SK-N-SH (cell line): ENCODE measurements at regions not wholly inside any gene's neighbourhood (a gene's known extent, or its start where the extent isn't known, plus 50 kb on each side); places are given as distances from the start of the nearest gene placed in this dataset.

ENCODE experiments used
- CTCF ChIA-PET: fragments of 300-600, 350-600 bp; formaldehyde crosslinking; extraction: SDS; loops from one replicate; lab custom pipeline; 2021; lab: Yijun Ruan, JAX
- POLR2A ChIA-PET: fragments of 350-600 bp; sonication (Branson Sonifier 250); formaldehyde crosslinking; extraction: SDS; loops from one replicate; lab custom pipeline; 2020; ENCODE audit warnings: antibody characterized with exemption, inconsistent platforms; lab: Yijun Ruan, JAX
- DNase-seq: peaks from one replicate; pipeline ENCODE4 v3.0.0; 2012
- H2AFZ ChIP-seq: fragments of 200-600 bp; sonication (generic); 2 replicates; pipeline ENCODE4 v1.8.1; 2016; ENCODE audit warnings: antibody characterized with exemption, mild to moderate bottlenecking, low read depth
- H3F3A ChIP-seq: fragments of 200-600 bp; sonication (generic); replicated peaks from 2 replicates; pipeline ENCODE3; 2016; ENCODE audit warnings: antibody characterized with exemption, mild to moderate bottlenecking; ENCODE audit not compliant: insufficient read depth
- H3K27ac ChIP-seq, 2 experiments: fragments of 200-500 bp in 1 of 2; fragments of 200-600 bp in 1 of 2; sonication (Bioruptor generic) in 1 of 2; sonication (generic), shearing (Covaris generic) in 1 of 2; 2 replicates each; pipeline versions ENCODE4 v1.5.1 to v1.6.1; 2014 to 2016; ENCODE audit warnings: low read depth in 2 of 2, inconsistent platforms in 1 of 2, low read length in 1 of 2, mild to moderate bottlenecking in 1 of 2, mixed read lengths in 1 of 2
- H3K27me3 ChIP-seq: fragments of 200-600 bp; sonication (generic), shearing (Covaris generic); 2 replicates; pipeline ENCODE4 v1.6.1; 2016; ENCODE audit warnings: mixed run types; ENCODE audit not compliant: insufficient read depth
- H3K36me3 ChIP-seq, 2 experiments: fragments of 200-500 bp in 1 of 2; fragments of 200-600 bp in 1 of 2; sonication (Bioruptor generic) in 1 of 2; sonication (generic) in 1 of 2; replicated peaks in 1 of 2; 2 replicates each; pipeline versions ENCODE3 to v1.5.1; 2014 to 2016; ENCODE audit warnings: low read length in 1 of 2, mild to moderate bottlenecking in 1 of 2; ENCODE audit not compliant: insufficient read depth in 2 of 2, control insufficient read depth in 1 of 2
- H3K4me1 ChIP-seq, 2 experiments: fragments of 200-500 bp in 1 of 2; fragments of 200-600 bp in 1 of 2; sonication (Bioruptor generic) in 1 of 2; sonication (generic), shearing (Covaris generic) in 1 of 2; 2 replicates each; pipeline versions ENCODE4 v1.5.1 to v1.6.1; 2014 to 2016; ENCODE audit warnings: low read depth in 1 of 2, low read length in 1 of 2, mixed run types in 1 of 2; ENCODE audit not compliant: insufficient read depth in 2 of 2, control insufficient read depth in 1 of 2
- H3K4me2 ChIP-seq: fragments of 200-600 bp; sonication (generic), shearing (Covaris generic); 2 replicates; pipeline ENCODE4 v1.6.1; 2017; ENCODE audit warnings: mixed run types
- H3K4me3 ChIP-seq, 2 experiments: fragments of 200-500 bp in 1 of 2; fragments of 200-600 bp in 1 of 2; sonication (Bioruptor generic) in 1 of 2; sonication (generic), shearing (Covaris generic) in 1 of 2; 2 replicates each; pipeline versions ENCODE4 v1.5.1 to v1.8.1; 2014 to 2016; ENCODE audit warnings: low read depth in 2 of 2, inconsistent platforms in 1 of 2, low read length in 1 of 2, mild to moderate bottlenecking in 1 of 2, mixed read lengths in 1 of 2, moderate library complexity in 1 of 2
- H3K79me2 ChIP-seq: fragments of 200-600 bp; sonication (generic); 2 replicates; pipeline ENCODE4 v1.8.1; 2017; ENCODE audit warnings: mild to moderate bottlenecking; ENCODE audit not compliant: insufficient read depth
- H3K9ac ChIP-seq: fragments of 200-600 bp; sonication (generic); 2 replicates; pipeline ENCODE4 v1.6.1; 2017; ENCODE audit warnings: mixed run types
- H3K9me2 ChIP-seq: fragments of 200-600 bp; sonication (generic); 2 replicates; pipeline ENCODE4 v1.6.1; 2017; ENCODE audit warnings: mixed run types
- H3K9me3 ChIP-seq: fragments of 200-600 bp; sonication (generic); 2 replicates; pipeline ENCODE4 v1.6.1; 2017; ENCODE audit warnings: mixed run types, mild to moderate bottlenecking, moderate library complexity
- H4K20me1 ChIP-seq: fragments of 200-600 bp; sonication (generic); 2 replicates; pipeline ENCODE4 v1.6.1; 2017; ENCODE audit warnings: mild to moderate bottlenecking, mixed run types; ENCODE audit not compliant: insufficient read depth
- CHD2 ChIP-seq: fragments of 150-350 bp; IDR thresholded peaks from 2 replicates; pipeline ENCODE4 v1.6.1; 2018; ENCODE audit warnings: low read length; ENCODE audit not compliant: partially characterized antibody
- CTCF ChIP-seq: fragments of 200-600 bp; sonication (generic); IDR thresholded peaks from 2 replicates; pipeline ENCODE4 v1.6.1; 2017; ENCODE audit warnings: antibody characterized with exemption, mild to moderate bottlenecking, moderate library complexity
- ELF1 ChIP-seq: IDR thresholded peaks from 2 replicates; pipeline ENCODE4 v1.4.0; 2012
- EP300 ChIP-seq, 2 experiments: IDR thresholded peaks; 2 replicates each; pipeline versions ENCODE4 v1.4.0 to v1.6.1; 2012; ENCODE audit warnings: borderline replicate concordance in 1 of 2, low read depth in 1 of 2, low read length in 1 of 2
- FOSL2 ChIP-seq: IDR thresholded peaks from 2 replicates; pipeline ENCODE4 v1.4.0; 2012; ENCODE audit warnings: low read depth, mild to moderate bottlenecking, moderate library complexity, borderline replicate concordance
- FOXM1 ChIP-seq: IDR thresholded peaks from 2 replicates; pipeline ENCODE4 v1.4.0; 2012; ENCODE audit warnings: low read depth, mild to moderate bottlenecking
- MEF2A ChIP-seq: IDR thresholded peaks from 2 replicates; pipeline ENCODE4 v1.4.0; 2012; ENCODE audit warnings: low read depth, borderline replicate concordance
- PBX3 ChIP-seq: IDR thresholded peaks from 2 replicates; pipeline ENCODE4; 2012
- RAD21 ChIP-seq: IDR thresholded peaks from 2 replicates; pipeline ENCODE4 v1.6.1; 2012; ENCODE audit warnings: mild to moderate bottlenecking, low read length
- RFX5 ChIP-seq: IDR thresholded peaks from 2 replicates; pipeline ENCODE4 v1.6.1; 2012; ENCODE audit warnings: mild to moderate bottlenecking, improper control_type of control experiment, low read length
- RXRA ChIP-seq: IDR thresholded peaks from 2 replicates; pipeline ENCODE4 v1.4.0; 2012; ENCODE audit warnings: low read depth, mild to moderate bottlenecking, borderline replicate concordance
- TAF1 ChIP-seq: IDR thresholded peaks from 2 replicates; pipeline ENCODE4 v1.6.1; 2012; ENCODE audit warnings: low read depth, mild to moderate bottlenecking, low read length, moderate library complexity, borderline replicate concordance
- YY1 ChIP-seq: IDR thresholded peaks from 2 replicates; pipeline ENCODE4 v1.4.0; 2012; ENCODE audit warnings: low read depth, mild to moderate bottlenecking
- WGBS: methylation state at CpG from one replicate; pipeline ENCODE4 v1.1.6; 2017; ENCODE audit warnings: low lambda C conversion rate; 5-methylcytosine and 5-hydroxymethylcytosine counted together

GRCh38 chr5:19322716-19323485 lies 665.1 kb downstream of the CDH18 start:
- no peaks in the 10 kb centered on the region for H3K9me3 ChIP-seq
- no peaks in the 10 kb centered on the region for H3K9me2 ChIP-seq
- no peaks in the 10 kb centered on the region for H4K20me1 ChIP-seq
- H3K9ac ChIP-seq: no peak overlapping the region
- TF ChIP-seq PBX3 (no peak), EP300 (IDR thresholded peaks at IDR 0.05; ENCODE audit: borderline replicate concordance in 1 of 2, low read depth in 1 of 2, low read length in 1 of 2) (no peak), TAF1 (no peak), MEF2A (peak; percentile 39; the same call in 1 of the 2 replicates), RAD21 (no peak), FOSL2 (peak; percentile 40; the same call in 1 of the 2 replicates)
- TF ChIP-seq, all 33 proteins: peak for 2
- Histone ChIP-seq H3F3A (no peaks in the 10 kb centered on the region), H3K4me3 (no peak overlapping the region), H3K4me2 (no peak overlapping the region), H3K79me2 (no peaks in the 10 kb centered on the region), H3K27me3 (no peaks in the 10 kb centered on the region), H3K36me3 (no peaks in the 10 kb centered on the region), H2AFZ (peak overlapping the region; percentile 83), H3K4me1 (no peaks in the 10 kb centered on the region), H3K27ac (no peak overlapping the region)
- CTCF ChIA-PET: no interaction called here
- DNase-seq: no peak
- 16% methylated on average over 4 of the region's 4 CpGs for WGBS
- POLR2A ChIA-PET: no interaction called here

GRCh38 chr5:19334278-19334677 lies 653.7 kb downstream of the CDH18 start:
- no peak overlapping the region for H3K27ac ChIP-seq
- TF ChIP-seq RAD21 (no peak), YY1 (no peak), FOXM1 (no peak), RFX5 (no peak), RXRA (no peak), CHD2 (no peak), CTCF (no peak), ELF1 (no peak)
- TF ChIP-seq, all 33 proteins: peak for 0
- H3K9me2 ChIP-seq: no peaks in the 10 kb centered on the region
- no peaks in the 10 kb centered on the region for H3K36me3 ChIP-seq
- H2AFZ ChIP-seq: no peak overlapping the region
- H3F3A ChIP-seq: no peaks in the 10 kb centered on the region
- no peaks in the 10 kb centered on the region for H4K20me1 ChIP-seq
- ChIA-PET CTCF (no interaction called here), POLR2A (no interaction called here)
- H3K4me3 ChIP-seq: no peak overlapping the region
- H3K79me2 ChIP-seq: no peaks in the 10 kb centered on the region
- H3K9ac ChIP-seq: no peak overlapping the region
- H3K4me1 ChIP-seq: no peaks in the 10 kb centered on the region
- no peaks in the 10 kb centered on the region for H3K9me3 ChIP-seq
- WGBS: 21% methylated on average over 6 of the region's 6 CpGs
- no peak overlapping the region for H3K4me2 ChIP-seq
- no peaks in the 10 kb centered on the region for H3K27me3 ChIP-seq
- no peak for DNase-seq
